H1 (cell line): ENCODE measurements at regions not wholly inside any gene's neighbourhood (a gene's known extent, or its start where the extent isn't known, plus 50 kb on each side); places are given as distances from the start of the nearest gene placed in this dataset.

Experiments used
- CTCF ChIA-PET: fragments of 300-600 bp; sonication (Branson Sonifier 250); formaldehyde crosslinking; loops from one replicate; lab custom pipeline; 2021; ENCODE audit not compliant: partially characterized antibody; lab: Charles Lee
- POLR2A ChIA-PET: fragments of 300-600 bp; sonication (Branson Sonifier 250); formaldehyde crosslinking; loops from one replicate; lab custom pipeline; 2021; ENCODE audit warnings: inconsistent platforms; ENCODE audit not compliant: partially characterized antibody; lab: Charles Lee
- DNase-seq, 2 experiments: peaks; one replicate each; pipeline versions ENCODE4 v3.0.0 to v3.0.0-alpha.2; 2010 to 2022; ENCODE audit warnings: low spot score in 2 of 2, low read depth in 1 of 2, mixed read lengths in 1 of 2
- FAIRE-seq: peaks from 2 replicates; lab custom pipeline; 2011; peaks lifted over from hg19 to GRCh38; lab: Jason Lieb, UNC
- H2AFZ ChIP-seq: 2 replicates; pipeline ENCODE4 v1.8.1; 2012; ENCODE audit warnings: low read length, inconsistent platforms
- H2AK5ac ChIP-seq: 2 replicates; pipeline ENCODE4 v1.6.1; 2013; ENCODE audit warnings: low read depth, low read length
- H2BK120ac ChIP-seq: replicated peaks from 2 replicates; pipeline ENCODE3; 2013; ENCODE audit warnings: low read depth, low read length, inconsistent platforms
- H2BK12ac ChIP-seq: 2 replicates; pipeline ENCODE4 v1.6.1; 2013; ENCODE audit warnings: low read depth, low read length
- H2BK15ac ChIP-seq: 2 replicates; pipeline ENCODE4 v1.6.1; 2013; ENCODE audit warnings: low read length
- H2BK20ac ChIP-seq: 2 replicates; pipeline ENCODE4 v1.6.1; 2013; ENCODE audit warnings: low read length
- H2BK5ac ChIP-seq: 2 replicates; pipeline ENCODE4 v1.6.1; 2013; ENCODE audit warnings: low read depth, low read length
- H3K14ac ChIP-seq: 2 replicates; pipeline ENCODE4 v1.6.1; 2013; ENCODE audit warnings: inconsistent platforms; ENCODE audit not compliant: insufficient read length
- H3K18ac ChIP-seq: 2 replicates; pipeline ENCODE4 v1.6.1; 2013; ENCODE audit warnings: low read length; ENCODE audit errors: extremely low read depth
- H3K23ac ChIP-seq: 2 replicates; pipeline ENCODE4 v1.6.1; 2013; ENCODE audit warnings: inconsistent platforms; ENCODE audit not compliant: insufficient read length
- H3K23me2 ChIP-seq: 2 replicates; pipeline ENCODE4 v1.6.1; 2013; ENCODE audit warnings: low read depth, low read length
- H3K27ac ChIP-seq: 2 replicates; pipeline ENCODE4 v1.6.1; 2011; ENCODE audit warnings: low read depth, low read length, inconsistent platforms
- H3K27me3 ChIP-seq, 4 experiments: replicated peaks in 1 of 4; 1 replicate in 1 of 4; 2 replicates in 3 of 4; pipeline versions ENCODE4 v1.6.1 to v1.8.1; 2011 to 2013; ENCODE audit warnings: low read length in 3 of 4, mild to moderate bottlenecking in 3 of 4, inconsistent platforms in 2 of 4, mixed read lengths in 2 of 4, moderate library complexity in 1 of 4; ENCODE audit not compliant: control insufficient read depth in 3 of 4, insufficient read depth in 3 of 4; ENCODE audit errors: extremely low read depth in 1 of 4
- H3K36me3 ChIP-seq, 4 experiments: 2 replicates each; pipeline versions ENCODE4 v1.6.1 to v1.8.1; 2011 to 2013; ENCODE audit warnings: mild to moderate bottlenecking in 4 of 4, low read length in 3 of 4, moderate library complexity in 2 of 4, control low read depth in 1 of 4, inconsistent platforms in 1 of 4; ENCODE audit not compliant: insufficient read depth in 4 of 4, control insufficient read depth in 2 of 4
- H3K4ac ChIP-seq: replicated peaks from 2 replicates; pipeline ENCODE3; 2013; ENCODE audit warnings: low read length, low read depth, mixed read lengths, inconsistent platforms; ENCODE audit not compliant: insufficient read length
- H3K4me1 ChIP-seq, 4 experiments: replicated peaks in 1 of 4; 1 replicate in 1 of 4; 2 replicates in 3 of 4; pipeline versions ENCODE4 v1.6.1 to v1.8.1; 2011 to 2013; ENCODE audit warnings: low read length in 3 of 4, inconsistent platforms in 2 of 4, mixed read lengths in 1 of 4; ENCODE audit not compliant: insufficient read depth in 4 of 4, control insufficient read depth in 3 of 4
- H3K4me2 ChIP-seq, 2 experiments: 2 replicates each; pipeline versions ENCODE4 v1.6.1 to v1.8.1; 2011 to 2013; ENCODE audit warnings: low read depth in 2 of 2, low read length in 2 of 2, control low read depth in 1 of 2, inconsistent platforms in 1 of 2, mild to moderate bottlenecking in 1 of 2; ENCODE audit not compliant: insufficient read depth in 1 of 2
- H3K4me3 ChIP-seq, 4 experiments: fragments of 200-600, 300-600 bp in 1 of 4; sonication (generic), shearing (Covaris generic), sonication (Bioruptor Twin) in 1 of 4; 2 replicates each; pipeline versions ENCODE4 v1.5.1 to v1.8.1; 2011 to 2016; ENCODE audit warnings: low read length in 4 of 4, low read depth in 3 of 4, control low read depth in 2 of 4, inconsistent platforms in 2 of 4, mild to moderate bottlenecking in 2 of 4, mixed read lengths in 1 of 4, moderate library complexity in 1 of 4; ENCODE audit not compliant: insufficient read depth in 2 of 4; ENCODE audit errors: extremely low read depth in 1 of 4
- H3K56ac ChIP-seq: replicated peaks from 2 replicates; pipeline ENCODE3; 2013; ENCODE audit warnings: low read depth, mild to moderate bottlenecking, mixed read lengths, low read length, inconsistent platforms; ENCODE audit not compliant: insufficient read length
- H3K79me1 ChIP-seq: 2 replicates; pipeline ENCODE4 v1.6.1; 2013; ENCODE audit warnings: low read depth, low read length, control low read depth
- H3K79me2 ChIP-seq, 2 experiments: 2 replicates each; pipeline versions ENCODE4 v1.6.1 to v1.8.1; 2012 to 2013; ENCODE audit warnings: low read length in 2 of 2, mild to moderate bottlenecking in 2 of 2, inconsistent platforms in 1 of 2; ENCODE audit not compliant: insufficient read depth in 2 of 2, control insufficient read depth in 1 of 2
- H3K9ac ChIP-seq, 4 experiments: replicated peaks in 1 of 4; 1 replicate in 1 of 4; 2 replicates in 3 of 4; pipeline versions ENCODE4 v1.6.1 to v1.8.1; 2011 to 2013; ENCODE audit warnings: low read depth in 3 of 4, low read length in 3 of 4, control low read depth in 2 of 4, mild to moderate bottlenecking in 2 of 4, moderate library complexity in 2 of 4, inconsistent platforms in 1 of 4; ENCODE audit errors: extremely low read depth in 1 of 4
- H3K9me3 ChIP-seq, 2 experiments: 2 replicates each; pipeline versions ENCODE4 v1.6.1 to v1.8.1; 2012 to 2013; ENCODE audit warnings: mild to moderate bottlenecking in 2 of 2, moderate library complexity in 2 of 2, control low read depth in 1 of 2, inconsistent platforms in 1 of 2, low read depth in 1 of 2, low read length in 1 of 2, mixed read lengths in 1 of 2; ENCODE audit not compliant: insufficient read depth in 2 of 2
- H4K20me1 ChIP-seq, 2 experiments: replicated peaks in 1 of 2; 2 replicates each; pipeline versions ENCODE3 to v1.8.1; 2011 to 2013; ENCODE audit warnings: inconsistent platforms in 2 of 2, low read length in 2 of 2, mild to moderate bottlenecking in 1 of 2; ENCODE audit not compliant: insufficient read depth in 2 of 2, control insufficient read depth in 1 of 2
- H4K5ac ChIP-seq: 2 replicates; pipeline ENCODE4 v1.6.1; 2013; ENCODE audit warnings: low read length, low read depth, mixed read lengths, inconsistent platforms; ENCODE audit not compliant: insufficient read length
- H4K8ac ChIP-seq: 2 replicates; pipeline ENCODE4 v1.8.0; 2013; ENCODE audit warnings: mild to moderate bottlenecking, moderate library complexity, low read length, inconsistent platforms; ENCODE audit not compliant: insufficient read depth; ENCODE audit errors: extremely low read depth
- H4K91ac ChIP-seq: replicated peaks from 2 replicates; pipeline ENCODE3; 2013; ENCODE audit warnings: low read length, mixed read lengths, inconsistent platforms; ENCODE audit not compliant: insufficient read length
- CEBPB ChIP-seq: IDR thresholded peaks from 2 replicates; pipeline ENCODE4 v1.6.1; 2012; ENCODE audit warnings: low read depth, low read length
- EP300 ChIP-seq, 2 experiments: IDR thresholded peaks; 1 replicate in 1 of 2; 2 replicates in 1 of 2; pipeline ENCODE4 v1.6.1; 2011 to 2012; ENCODE audit warnings: low read depth in 2 of 2, low read length in 2 of 2, mild to moderate bottlenecking in 2 of 2, borderline replicate concordance in 1 of 2, inconsistent platforms in 1 of 2, moderate library complexity in 1 of 2
- FOSL1 ChIP-seq: IDR thresholded peaks from 2 replicates; pipeline ENCODE4 v1.6.1; 2011; ENCODE audit warnings: mild to moderate bottlenecking, low read depth, low read length, moderate library complexity; ENCODE audit not compliant: insufficient read depth
- JUN ChIP-seq: IDR thresholded peaks from 2 replicates; pipeline ENCODE4 v1.6.1; 2011; ENCODE audit warnings: low read depth, mild to moderate bottlenecking, improper control_type of control experiment, low read length
- JUND ChIP-seq: IDR thresholded peaks from 2 replicates; pipeline ENCODE4 v1.6.1; 2011; ENCODE audit warnings: mild to moderate bottlenecking, improper control_type of control experiment, low read length
- MAFK ChIP-seq: IDR thresholded peaks from 2 replicates; pipeline ENCODE4 v1.6.1; 2012; ENCODE audit warnings: low read depth, mild to moderate bottlenecking, improper control_type of control experiment, low read length
- POLR2A ChIP-seq, 2 experiments: IDR thresholded peaks; 1 replicate in 1 of 2; 2 replicates in 1 of 2; pipeline ENCODE4 v1.6.1; 2011; ENCODE audit warnings: low read depth in 2 of 2, low read length in 2 of 2, mild to moderate bottlenecking in 2 of 2; ENCODE audit errors: control extremely low read depth in 1 of 2
- POLR2AphosphoS5 ChIP-seq: IDR thresholded peaks from 2 replicates; pipeline ENCODE4 v1.6.1; 2011; ENCODE audit warnings: low read depth, low read length
- POU5F1 ChIP-seq: IDR thresholded peaks from 2 replicates; pipeline ENCODE4 v1.6.1; 2011; ENCODE audit warnings: low read depth, mild to moderate bottlenecking, low read length, moderate library complexity
- RBBP5 ChIP-seq: IDR thresholded peaks from 2 replicates; pipeline ENCODE4 v1.7.1; 2012; ENCODE audit warnings: low read depth, mild to moderate bottlenecking, inconsistent platforms, low read length, moderate library complexity, borderline replicate concordance
- SP2 ChIP-seq: IDR thresholded peaks from 2 replicates; pipeline ENCODE4 v1.6.1; 2012; ENCODE audit warnings: mild to moderate bottlenecking, low read length, inconsistent platforms
- SRF ChIP-seq: IDR thresholded peaks from 2 replicates; pipeline ENCODE4 v1.6.1; 2011; ENCODE audit warnings: mild to moderate bottlenecking, low read depth, low read length, moderate library complexity
- TAF1 ChIP-seq: IDR thresholded peaks from 2 replicates; pipeline ENCODE4 v1.6.1; 2011; ENCODE audit warnings: mild to moderate bottlenecking, low read depth, low read length
- WGBS, 2 experiments: shearing (Covaris generic) in 1 of 2; methylation state at CpG; one replicate each; pipeline versions ENCODE4 v1.1.6 to v1.1.7; 2013 to 2015; ENCODE audit warnings: low lambda C conversion rate in 2 of 2, mixed read lengths in 2 of 2, inconsistent platforms in 1 of 2, low coverage in 1 of 2, missing lambda C conversion rate in 1 of 2; ENCODE audit not compliant: insufficient replicate concordance in 2 of 2, insufficient coverage in 1 of 2, insufficient read length in 1 of 2; ENCODE audit errors: extremely low coverage in 1 of 2, missing lambda C conversion rate in 1 of 2; 5-methylcytosine and 5-hydroxymethylcytosine counted together
- TF ChIP-seq, protein P1 (sequence below): IDR thresholded peaks from 2 replicates; pipeline ENCODE4 v1.6.1; 2012; ENCODE audit warnings: low read length, inconsistent platforms

DNA sequence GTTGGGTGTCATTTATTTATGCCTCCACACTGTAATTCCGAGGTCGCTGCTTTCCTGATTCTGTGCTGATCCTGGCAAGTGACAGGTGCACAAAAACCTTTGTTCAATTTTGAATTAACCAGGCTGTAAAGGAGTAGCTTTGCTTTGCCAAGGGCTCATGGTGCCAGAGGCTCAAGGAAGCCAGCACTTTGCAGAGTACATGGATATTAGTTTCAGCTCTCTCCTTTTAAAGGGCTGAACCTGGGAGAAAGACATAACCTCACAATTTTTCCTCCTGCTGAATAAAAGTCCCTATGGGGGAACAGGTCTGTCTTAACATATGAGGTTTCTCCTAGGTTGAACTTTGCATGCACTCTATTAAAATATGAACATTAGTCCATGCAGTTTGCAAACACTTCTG, 227.6 kb upstream of the WSB1 start:
- Histone ChIP-seq H2AFZ (no peak overlapping the region), H3K79me2 (no peaks in the 10 kb centered on the region), H2BK5ac (no peak overlapping the region), H3K14ac (no peak overlapping the region), H3K4ac (no peak overlapping the region), H2BK15ac (no peak overlapping the region), H4K5ac (no peak overlapping the region), H4K20me1 (no peaks in the 10 kb centered on the region), H3K27ac (no peak overlapping the region), H3K4me1 (no peaks in the 10 kb centered on the region), H3K56ac (no peak overlapping the region), H4K8ac (no peak overlapping the region), H3K4me2 (no peak overlapping the region), H2BK120ac (no peak overlapping the region), H4K91ac (no peak overlapping the region), H3K79me1 (no peaks in the 10 kb centered on the region), H3K36me3 (no peaks in the 10 kb centered on the region), H2BK12ac (no peak overlapping the region), H3K18ac (no peak overlapping the region), H2BK20ac (no peak overlapping the region), H3K9ac (no peak overlapping the region), H3K27me3 (peaks cover 0 to 1% (median 0%) of the 10 kb centered on the region in 4 experiments; a peak in 1 of 7 replicates), H3K23ac (no peak overlapping the region), H3K23me2 (no peaks in the 10 kb centered on the region), H3K9me3 (peaks cover 66 to 73% of the 10 kb centered on the region in 2 experiments), H2AK5ac (no peak overlapping the region), H3K4me3 (no peak overlapping the region)
- FAIRE-seq, result no peak
- CTCF ChIA-PET, result no interaction called here
- POLR2A ChIA-PET, result no interaction called here
- DNase-seq, result no peak
- 61% methylated on average over 2 of the region's 2 CpGs; no CpG with 5 or more reads in 1 of the 2 experiments for WGBS, 2 experiments
- TF ChIP-seq CEBPB, result no peak
- TF ChIP-seq TAF1, result no peak
- TF ChIP-seq, protein P1, sequence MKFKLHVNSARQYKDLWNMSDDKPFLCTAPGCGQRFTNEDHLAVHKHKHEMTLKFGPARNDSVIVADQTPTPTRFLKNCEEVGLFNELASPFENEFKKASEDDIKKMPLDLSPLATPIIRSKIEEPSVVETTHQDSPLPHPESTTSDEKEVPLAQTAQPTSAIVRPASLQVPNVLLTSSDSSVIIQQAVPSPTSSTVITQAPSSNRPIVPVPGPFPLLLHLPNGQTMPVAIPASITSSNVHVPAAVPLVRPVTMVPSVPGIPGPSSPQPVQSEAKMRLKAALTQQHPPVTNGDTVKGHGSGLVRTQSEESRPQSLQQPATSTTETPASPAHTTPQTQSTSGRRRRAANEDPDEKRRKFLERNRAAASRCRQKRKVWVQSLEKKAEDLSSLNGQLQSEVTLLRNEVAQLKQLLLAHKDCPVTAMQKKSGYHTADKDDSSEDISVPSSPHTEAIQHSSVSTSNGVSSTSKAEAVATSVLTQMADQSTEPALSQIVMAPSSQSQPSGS, result no peak
- no peak for TF ChIP-seq POLR2AphosphoS5
- no peak for TF ChIP-seq EP300 (IDR thresholded peaks at IDR 0.05; ENCODE audit: borderline replicate concordance in 1 of 2, low read depth in 2 of 2, low read length in 2 of 2)
- no peak for TF ChIP-seq POLR2A (IDR thresholded peaks at IDR 0.05; ENCODE audit: control extremely low read depth in 1 of 2, low read depth in 2 of 2, low read length in 2 of 2)
- TF ChIP-seq POU5F1, result no peak
- no peak for TF ChIP-seq JUND
- TF ChIP-seq FOSL1, result no peak
- no peak for TF ChIP-seq SRF
- no peak for TF ChIP-seq MAFK
- TF ChIP-seq JUN, result no peak
- TF ChIP-seq SP2, result no peak
- TF ChIP-seq RBBP5, result no peak
